WTC11 (cell line): ENCODE measurements at regions not wholly inside any gene's neighbourhood (a gene's known extent, or its start where the extent isn't known, plus 50 kb on each side); places are given as distances from the start of the nearest gene placed in this dataset.

Experiments used
- ATAC-seq: fragments of 200-7000 bp; cut with Tn5 transposase; 2 replicates; pipeline ENCODE4 v1.10.0; 2021; ENCODE audit warnings: mild to moderate bottlenecking, moderate library complexity
- CTCF ChIA-PET: fragments of 300-600 bp; sonication (Branson Sonifier 250); formaldehyde crosslinking; loops from one replicate; lab custom pipeline; 2021; ENCODE audit warnings: antibody characterized with exemption; lab: Charles Lee
- POLR2A ChIA-PET: fragments of 350-600 bp; sonication (Branson Sonifier 250); formaldehyde crosslinking; loops from one replicate; lab custom pipeline; 2021; ENCODE audit warnings: antibody characterized with exemption; lab: Charles Lee
- DNase-seq: peaks from one replicate; pipeline ENCODE4 v3.0.0; 2021; ENCODE audit warnings: low spot score
- H3K27ac Mint-ChIP-seq: 2 replicates; pipeline ENCODE4 v1.8.0; 2021; ENCODE audit warnings: mixed read lengths
- H3K27me3 Mint-ChIP-seq: 2 replicates; pipeline ENCODE4 v1.8.0; 2021; ENCODE audit warnings: low read depth, mild to moderate bottlenecking, moderate library complexity, mixed read lengths
- H3K36me3 Mint-ChIP-seq: 2 replicates; pipeline ENCODE4 v1.8.0; 2021; ENCODE audit warnings: mixed read lengths
- H3K4me1 Mint-ChIP-seq: 2 replicates; pipeline ENCODE4 v1.8.0; 2022; ENCODE audit warnings: mixed read lengths
- H3K4me3 Mint-ChIP-seq: 2 replicates; pipeline ENCODE4 v1.8.0; 2021; ENCODE audit warnings: mild to moderate bottlenecking, moderate library complexity, mixed read lengths
- H3K9me3 Mint-ChIP-seq: 2 replicates; pipeline ENCODE4 v1.8.0; 2021; ENCODE audit warnings: mixed read lengths
- CREB1 ChIP-seq: sonication (generic); formaldehyde crosslinking; IDR thresholded peaks from 2 replicates; pipeline ENCODE4 v1.8.0; 2023; ENCODE audit warnings: mild to moderate bottlenecking, missing genetic modification reagents
- CREM ChIP-seq: sonication (generic); formaldehyde crosslinking; IDR thresholded peaks from 2 replicates; pipeline ENCODE4 v1.8.1; 2022; ENCODE audit warnings: mild to moderate bottlenecking, missing genetic modification reagents, moderate library complexity
- GRHL2 ChIP-seq: fragments of 250-450 bp; sonication (Bioruptor Pico); IDR thresholded peaks from 2 replicates; pipeline ENCODE4 v1.8.0; 2022; ENCODE audit warnings: mild to moderate bottlenecking, moderate library complexity; ENCODE audit not compliant: insufficient replicate concordance, severe bottlenecking
- JAZF1 ChIP-seq: fragments of 250-450 bp; sonication (Bioruptor Pico); IDR thresholded peaks from 2 replicates; pipeline ENCODE4 v1.9.0; 2021; ENCODE audit warnings: moderate library complexity, mild to moderate bottlenecking, inconsistent platforms
- MXD4 ChIP-seq: fragments of 250-450 bp; sonication (Bioruptor Pico); IDR thresholded peaks from 2 replicates; pipeline ENCODE4 v1.8.0; 2021; ENCODE audit warnings: mild to moderate bottlenecking, moderate library complexity, borderline replicate concordance
- RORB ChIP-seq: fragments of 250-450 bp; sonication (Bioruptor Pico); IDR thresholded peaks from 2 replicates; pipeline ENCODE4 v1.9.0; 2021; ENCODE audit warnings: mild to moderate bottlenecking
- TCF7 ChIP-seq: sonication (generic); formaldehyde crosslinking; IDR thresholded peaks from 2 replicates; pipeline ENCODE4 v1.8.0; 2022; ENCODE audit warnings: mild to moderate bottlenecking, low read depth, missing genetic modification reagents, moderate library complexity
- TEAD1 ChIP-seq: sonication (generic); formaldehyde crosslinking; IDR thresholded peaks from 2 replicates; pipeline ENCODE4 v1.8.0; 2022; ENCODE audit warnings: mild to moderate bottlenecking, missing genetic modification reagents
- ZNF396 ChIP-seq: fragments of 250-450 bp; sonication (Bioruptor Pico); IDR thresholded peaks from 2 replicates; pipeline ENCODE4 v1.8.0; 2021; ENCODE audit warnings: mild to moderate bottlenecking, moderate library complexity, borderline replicate concordance
- TF ChIP-seq, protein P1 (sequence below): fragments of 200-600 bp; IDR thresholded peaks from 2 replicates; pipeline ENCODE4 v1.8.0; 2022; ENCODE audit warnings: antibody characterized with exemption
- TF ChIP-seq, protein P2 (sequence below): fragments of 250-450 bp; sonication (Bioruptor Pico); IDR thresholded peaks from 2 replicates; pipeline ENCODE4 v1.9.0; 2021; ENCODE audit warnings: mild to moderate bottlenecking
- TF ChIP-seq, protein P3 (sequence below): sonication (generic); formaldehyde crosslinking; IDR thresholded peaks from 2 replicates; pipeline ENCODE4 v1.8.1; 2023; ENCODE audit warnings: mild to moderate bottlenecking, moderate library complexity, missing genetic modification reagents
- TF ChIP-seq, protein P4 (sequence below): sonication (generic); formaldehyde crosslinking; IDR thresholded peaks from 2 replicates; pipeline ENCODE4 v1.8.1; 2022; ENCODE audit warnings: mild to moderate bottlenecking, missing genetic modification reagents, moderate library complexity, borderline replicate concordance
- TF ChIP-seq, protein P5 (sequence below): sonication (generic); formaldehyde crosslinking; IDR thresholded peaks from 2 replicates; pipeline ENCODE4 v1.8.0; 2022; ENCODE audit warnings: mild to moderate bottlenecking, missing genetic modification reagents
- TF ChIP-seq, protein P6 (sequence below): fragments of 250-450 bp; sonication (Bioruptor Pico); IDR thresholded peaks from 2 replicates; pipeline ENCODE4 v1.9.0; 2021; ENCODE audit warnings: moderate library complexity, mild to moderate bottlenecking, inconsistent platforms, borderline replicate concordance

DNA sequence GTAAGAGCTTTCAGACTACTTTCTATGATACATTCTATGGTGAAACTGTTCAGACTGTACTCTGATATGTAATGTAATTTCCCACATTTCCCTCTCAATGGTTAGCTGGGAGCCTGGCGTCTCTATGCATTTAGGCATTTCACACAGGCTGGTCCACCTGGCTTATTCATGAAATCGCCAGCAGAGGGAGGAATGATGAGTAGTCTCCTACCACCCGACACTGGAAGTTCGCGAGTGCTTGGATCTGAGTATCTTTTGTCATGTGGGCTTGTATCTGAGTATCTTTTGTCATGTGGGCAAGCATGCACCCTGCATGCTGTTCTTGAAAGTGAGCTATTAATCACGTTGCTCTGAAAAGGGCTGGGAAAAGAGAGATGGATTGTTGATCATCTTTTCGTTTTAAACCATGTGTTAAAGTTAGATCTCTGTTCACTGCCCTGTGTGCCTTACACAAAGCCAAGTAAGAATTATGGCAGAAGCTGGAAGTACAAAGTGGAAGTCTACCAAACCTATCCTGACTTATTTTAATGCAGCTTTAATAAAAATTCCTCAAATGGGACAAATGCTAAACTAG, 235.0 kb downstream of the ATP23 start:
- Mint-ChIP-seq H3K27me3 (peaks cover 14% of the 10 kb centered on the region), H3K36me3 (no peaks in the 10 kb centered on the region), H3K27ac (no peak overlapping the region), H3K4me1 (peaks cover 6% of the 10 kb centered on the region), H3K9me3 (no peaks in the 10 kb centered on the region), H3K4me3 (no peak overlapping the region)
- ChIA-PET POLR2A (no interaction called here), CTCF (interaction anchor here (0.6 to 2.0 kb wide), 14 partner anchors 9 to 193 kb away, joined by 3 to 9 read pairs (median 3); no protein-coding TSS in a partner anchor)
- ATAC-seq, result peak; percentile 95
- peak; percentile 77 for DNase-seq
- no peak for TF ChIP-seq JAZF1 (CRISPR knock-in tag)
- TF ChIP-seq, protein P1, sequence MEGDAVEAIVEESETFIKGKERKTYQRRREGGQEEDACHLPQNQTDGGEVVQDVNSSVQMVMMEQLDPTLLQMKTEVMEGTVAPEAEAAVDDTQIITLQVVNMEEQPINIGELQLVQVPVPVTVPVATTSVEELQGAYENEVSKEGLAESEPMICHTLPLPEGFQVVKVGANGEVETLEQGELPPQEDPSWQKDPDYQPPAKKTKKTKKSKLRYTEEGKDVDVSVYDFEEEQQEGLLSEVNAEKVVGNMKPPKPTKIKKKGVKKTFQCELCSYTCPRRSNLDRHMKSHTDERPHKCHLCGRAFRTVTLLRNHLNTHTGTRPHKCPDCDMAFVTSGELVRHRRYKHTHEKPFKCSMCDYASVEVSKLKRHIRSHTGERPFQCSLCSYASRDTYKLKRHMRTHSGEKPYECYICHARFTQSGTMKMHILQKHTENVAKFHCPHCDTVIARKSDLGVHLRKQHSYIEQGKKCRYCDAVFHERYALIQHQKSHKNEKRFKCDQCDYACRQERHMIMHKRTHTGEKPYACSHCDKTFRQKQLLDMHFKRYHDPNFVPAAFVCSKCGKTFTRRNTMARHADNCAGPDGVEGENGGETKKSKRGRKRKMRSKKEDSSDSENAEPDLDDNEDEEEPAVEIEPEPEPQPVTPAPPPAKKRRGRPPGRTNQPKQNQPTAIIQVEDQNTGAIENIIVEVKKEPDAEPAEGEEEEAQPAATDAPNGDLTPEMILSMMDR, result peak; percentile 47

DNA sequence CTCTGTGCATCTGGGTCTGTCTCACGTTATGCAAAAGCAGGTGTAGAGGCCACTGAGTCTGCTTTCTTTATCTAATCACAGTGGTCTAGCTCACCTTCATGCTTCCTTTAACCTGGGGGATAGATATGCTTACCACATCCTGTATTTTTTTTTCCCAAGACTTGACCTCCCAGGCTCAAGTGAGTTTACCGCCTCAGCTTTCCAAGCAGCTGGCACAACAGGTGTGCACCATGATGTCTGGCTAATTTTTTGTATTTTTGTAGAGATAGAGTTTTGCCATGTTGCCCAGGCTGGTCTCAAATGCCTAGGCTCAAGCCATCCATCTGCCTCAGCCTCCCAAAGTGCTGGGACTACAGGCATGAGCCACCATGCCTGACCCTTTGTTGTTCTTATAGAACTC, 236.0 kb downstream of the ATP23 start:
- no peak overlapping the region for H3K27ac Mint-ChIP-seq

DNA sequence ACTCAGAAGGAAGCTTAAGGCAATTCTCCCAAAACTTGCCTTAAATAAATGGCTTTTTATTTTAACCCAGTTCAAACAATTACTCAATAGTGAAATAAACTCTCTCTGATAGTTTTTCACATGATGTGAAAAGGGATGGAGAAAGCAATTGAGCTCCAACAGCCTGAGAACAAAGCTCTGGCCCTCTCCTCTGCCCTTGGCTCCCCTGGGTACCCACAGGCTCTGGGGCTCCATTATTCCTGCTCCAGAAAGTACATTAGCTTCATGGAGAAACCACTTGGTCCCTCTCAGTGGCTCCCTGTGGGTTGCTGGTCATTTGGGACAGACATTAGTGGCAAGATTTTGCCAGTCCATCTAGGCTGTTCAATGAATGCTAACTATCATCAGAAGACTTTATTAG, 242.8 kb downstream of the ATP23 start:
- POLR2A ChIA-PET, result no interaction called here
- H3K27me3 Mint-ChIP-seq, result no peaks in the 10 kb centered on the region
- TF ChIP-seq TEAD1 (no peak), ZNF396 (no peak), GRHL2 (no peak), CREM (CRISPR knock-in tag) (no peak), CREB1 (no peak), TCF7 (CRISPR knock-in tag) (no peak), MXD4 (CRISPR knock-in tag) (no peak)
- TF ChIP-seq, protein P2, sequence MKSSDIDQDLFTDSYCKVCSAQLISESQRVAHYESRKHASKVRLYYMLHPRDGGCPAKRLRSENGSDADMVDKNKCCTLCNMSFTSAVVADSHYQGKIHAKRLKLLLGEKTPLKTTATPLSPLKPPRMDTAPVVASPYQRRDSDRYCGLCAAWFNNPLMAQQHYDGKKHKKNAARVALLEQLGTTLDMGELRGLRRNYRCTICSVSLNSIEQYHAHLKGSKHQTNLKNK (CRISPR knock-in tag), result no peak
- TF ChIP-seq, protein P3, sequence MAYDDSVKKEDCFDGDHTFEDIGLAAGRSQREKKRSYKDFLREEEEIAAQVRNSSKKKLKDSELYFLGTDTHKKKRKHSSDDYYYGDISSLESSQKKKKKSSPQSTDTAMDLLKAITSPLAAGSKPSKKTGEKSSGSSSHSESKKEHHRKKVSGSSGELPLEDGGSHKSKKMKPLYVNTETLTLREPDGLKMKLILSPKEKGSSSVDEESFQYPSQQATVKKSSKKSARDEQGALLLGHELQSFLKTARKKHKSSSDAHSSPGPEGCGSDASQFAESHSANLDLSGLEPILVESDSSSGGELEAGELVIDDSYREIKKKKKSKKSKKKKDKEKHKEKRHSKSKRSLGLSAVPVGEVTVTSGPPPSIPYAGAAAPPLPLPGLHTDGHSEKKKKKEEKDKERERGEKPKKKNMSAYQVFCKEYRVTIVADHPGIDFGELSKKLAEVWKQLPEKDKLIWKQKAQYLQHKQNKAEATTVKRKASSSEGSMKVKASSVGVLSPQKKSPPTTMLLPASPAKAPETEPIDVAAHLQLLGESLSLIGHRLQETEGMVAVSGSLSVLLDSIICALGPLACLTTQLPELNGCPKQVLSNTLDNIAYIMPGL (CRISPR knock-in tag), result no peak
- TF ChIP-seq, protein P4, sequence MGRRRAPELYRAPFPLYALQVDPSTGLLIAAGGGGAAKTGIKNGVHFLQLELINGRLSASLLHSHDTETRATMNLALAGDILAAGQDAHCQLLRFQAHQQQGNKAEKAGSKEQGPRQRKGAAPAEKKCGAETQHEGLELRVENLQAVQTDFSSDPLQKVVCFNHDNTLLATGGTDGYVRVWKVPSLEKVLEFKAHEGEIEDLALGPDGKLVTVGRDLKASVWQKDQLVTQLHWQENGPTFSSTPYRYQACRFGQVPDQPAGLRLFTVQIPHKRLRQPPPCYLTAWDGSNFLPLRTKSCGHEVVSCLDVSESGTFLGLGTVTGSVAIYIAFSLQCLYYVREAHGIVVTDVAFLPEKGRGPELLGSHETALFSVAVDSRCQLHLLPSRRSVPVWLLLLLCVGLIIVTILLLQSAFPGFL (CRISPR knock-in tag), result no peak
- TF ChIP-seq, all 79 proteins: peak for 0
- CTCF ChIA-PET, result no interaction called here
- Mint-ChIP-seq H3K4me3 (no peak overlapping the region), H3K4me1 (peaks cover 6% of the 10 kb centered on the region), H3K36me3 (peaks cover 5% of the 10 kb centered on the region; the same call in 1 of the 2 replicates), H3K27ac (no peak overlapping the region), H3K9me3 (peaks cover 14% of the 10 kb centered on the region)
- DNase-seq (no peak), ATAC-seq (no peak)

More for the DNA sequence above, 236.0 kb downstream of the ATP23 start:
- TF ChIP-seq RORB (CRISPR knock-in tag), result no peak
- TF ChIP-seq, protein P5, sequence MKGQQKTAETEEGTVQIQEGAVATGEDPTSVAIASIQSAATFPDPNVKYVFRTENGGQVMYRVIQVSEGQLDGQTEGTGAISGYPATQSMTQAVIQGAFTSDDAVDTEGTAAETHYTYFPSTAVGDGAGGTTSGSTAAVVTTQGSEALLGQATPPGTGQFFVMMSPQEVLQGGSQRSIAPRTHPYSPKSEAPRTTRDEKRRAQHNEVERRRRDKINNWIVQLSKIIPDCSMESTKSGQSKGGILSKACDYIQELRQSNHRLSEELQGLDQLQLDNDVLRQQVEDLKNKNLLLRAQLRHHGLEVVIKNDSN, result no peak
- TF ChIP-seq, protein P6, sequence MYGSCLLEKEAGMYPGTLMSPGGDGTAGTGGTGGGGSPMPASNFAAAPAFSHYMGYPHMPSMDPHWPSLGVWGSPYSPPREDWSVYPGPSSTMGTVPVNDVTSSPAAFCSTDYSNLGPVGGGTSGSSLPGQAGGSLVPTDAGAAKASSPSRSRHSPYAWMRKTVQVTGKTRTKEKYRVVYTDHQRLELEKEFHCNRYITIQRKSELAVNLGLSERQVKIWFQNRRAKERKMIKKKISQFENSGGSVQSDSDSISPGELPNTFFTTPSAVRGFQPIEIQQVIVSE (CRISPR knock-in tag), result no peak
- TF ChIP-seq, all 79 proteins: peak for 0
- H3K9me3 Mint-ChIP-seq, result no peaks in the 10 kb centered on the region
- DNase-seq (no peak), ATAC-seq (no peak)
- H3K4me3 Mint-ChIP-seq, result no peak overlapping the region
- ChIA-PET POLR2A (no interaction called here), CTCF (interaction anchor here (2.0 kb wide), 1 partner anchor 16 kb away, joined by 9 read pairs; no protein-coding TSS in a partner anchor)
- peaks cover 6% of the 10 kb centered on the region for H3K4me1 Mint-ChIP-seq
- peaks cover 14% of the 10 kb centered on the region for H3K27me3 Mint-ChIP-seq
- no peaks in the 10 kb centered on the region for H3K36me3 Mint-ChIP-seq
